Erythroblast (primary cell): ENCODE measurements at regions not wholly inside any gene's neighbourhood (a gene's known extent, or its start where the extent isn't known, plus 50 kb on each side); places are given as distances from the start of the nearest gene placed in this dataset.

Experiments
- GATA1 ChIP-seq: IDR thresholded peaks from 2 replicates; pipeline ENCODE4 v1.6.1; 2011; ENCODE audit warnings: low read depth, mild to moderate bottlenecking, control low read depth, low read length, moderate library complexity
- POLR2A ChIP-seq: IDR thresholded peaks from 2 replicates; pipeline ENCODE4 v1.6.1; 2011; ENCODE audit warnings: mild to moderate bottlenecking, low read length

GRCh38 chr2:206869824-206870495 is 69.4 kb upstream of the CPO start:
- TF ChIP-seq POLR2A = no peak
- TF ChIP-seq GATA1 = no peak
